Kidney (tissue), 13 donors: ENCODE measurements at regions not wholly inside any gene's neighbourhood (a gene's known extent, or its start where the extent isn't known, plus 50 kb on each side); places are given as distances from the start of the nearest gene placed in this dataset.

ENCODE experiments used
- DNase-seq, 5 donors: peaks; one replicate each; pipeline ENCODE4 v3.0.0-alpha.2; 2013 to 2020
- FAIRE-seq: peaks from 2 replicates; lab custom pipeline; 2012; peaks lifted over from hg19 to GRCh38; lab: Jason Lieb, UNC
- H3K27ac ChIP-seq, 2 donors: one replicate each; pipeline ENCODE4 v1.7.0; 2013; ENCODE audit warnings: low read depth in 2 of 2, low read length in 2 of 2, inconsistent platforms in 1 of 2
- H3K27me3 ChIP-seq: one replicate; pipeline ENCODE4 v1.7.1; 2013; ENCODE audit warnings: low read length, inconsistent platforms; ENCODE audit not compliant: control insufficient read depth, insufficient read depth
- H3K36me3 ChIP-seq, 3 donors: one replicate each; pipeline versions ENCODE4 v1.7.0 to v1.7.1; 2013; ENCODE audit warnings: low read length in 3 of 3, control low read depth in 1 of 3, inconsistent platforms in 1 of 3; ENCODE audit not compliant: insufficient read depth in 3 of 3, control insufficient read depth in 2 of 3
- H3K4me1 ChIP-seq, 3 donors: one replicate each; pipeline versions ENCODE4 v1.7.0 to v1.7.1; 2013; ENCODE audit warnings: low read length in 3 of 3, inconsistent platforms in 1 of 3, low read depth in 1 of 3; ENCODE audit not compliant: control insufficient read depth in 2 of 3, insufficient read depth in 2 of 3
- H3K4me3 ChIP-seq, 3 donors: one replicate each; pipeline versions ENCODE4 v1.7.0 to v1.8.1; 2013; ENCODE audit warnings: low read length in 3 of 3, control low read depth in 1 of 3, inconsistent platforms in 1 of 3
- H3K9ac ChIP-seq, 3 donors: one replicate each; pipeline versions ENCODE4 v1.7.0 to v1.7.1; 2013; ENCODE audit warnings: low read length in 3 of 3, control low read depth in 1 of 3, inconsistent platforms in 1 of 3
- H3K9me3 ChIP-seq, 3 donors: one replicate each; pipeline versions ENCODE4 v1.7.0 to v1.7.1; 2013; ENCODE audit warnings: low read length in 3 of 3, control low read depth in 1 of 3, inconsistent platforms in 1 of 3; ENCODE audit not compliant: control insufficient read depth in 2 of 3, insufficient read depth in 1 of 3
- CTCF ChIP-seq: IDR thresholded peaks from 3 replicates; pipeline ENCODE4 v1.5.1; 2012; ENCODE audit warnings: mild to moderate bottlenecking, moderate library complexity, borderline replicate concordance; ENCODE audit not compliant: insufficient read depth; ENCODE audit errors: extremely low read depth
- intact Hi-C: fragments of 100-400 bp; cut with DNase I; formaldehyde crosslinking; loops from one replicate; pipeline ENCODE4 v1.11.1; 2022
- donor health status: control.
- donor health status: control.
- donor health status: control.
- donor health status: control.
- donor health status: control.
- donor health status: DM: yes; HTN: yes; CAD: no.
- donor health status: Normal renal cell carcinoma (clear cell type).

- Histone ChIP-seq H3K9ac (no peak overlapping the region), H3K9me3 (no peaks in the 10 kb centered on the region), H3K4me3 (no peak overlapping the region), H3K36me3 (no peaks in the 10 kb centered on the region), H3K4me1 (no peaks in the 10 kb centered on the region), H3K27ac (no peak overlapping the region), H3K27me3 (no peaks in the 10 kb centered on the region)
- DNase-seq (peak in 1 of 5 donors; percentile 40), FAIRE-seq (no peak)
- intact Hi-C loops = no loop called here
- TF ChIP-seq CTCF = no peak
Observed at GRCh38 chr11:114929351-114930000, 251.1 kb downstream of the NXPE2 start.

- intact Hi-C loops = no loop called here
- FAIRE-seq (no peak), DNase-seq (no peak)
- Histone ChIP-seq H3K27ac (no peak overlapping the region), H3K4me3 (no peak overlapping the region), H3K36me3 (no peaks in the 10 kb centered on the region), H3K27me3 (no peaks in the 10 kb centered on the region), H3K9me3 (peaks cover 0 to 5% (median 0%) of the 10 kb centered on the region in 3 donors), H3K9ac (no peak overlapping the region), H3K4me1 (no peaks in the 10 kb centered on the region)
- no peak for TF ChIP-seq CTCF
Observed at GRCh38 chr11:114938799-114939198, 260.5 kb downstream of the NXPE2 start.

- H3K4me1 ChIP-seq = no peaks in the 10 kb centered on the region
- no peak for TF ChIP-seq CTCF
- FAIRE-seq = no peak
- H3K27me3 ChIP-seq = no peaks in the 10 kb centered on the region
- H3K27ac ChIP-seq = no peak overlapping the region
- no peak overlapping the region for H3K9ac ChIP-seq
- H3K36me3 ChIP-seq = no peaks in the 10 kb centered on the region
- H3K4me3 ChIP-seq = no peak overlapping the region
- intact Hi-C loops = no loop called here
- peak in 1 of 5 donors; percentile 31 for DNase-seq
- peaks cover 0 to 5% (median 0%) of the 10 kb centered on the region in 3 donors for H3K9me3 ChIP-seq
Observed at GRCh38 chr11:114942207-114942606, 263.9 kb downstream of the NXPE2 start.
